ENCODE measurements at regions not wholly inside any gene's neighbourhood (a gene's known extent, or its start where the extent isn't known, plus 50 kb on each side); places are given as distances from the start of the nearest gene placed in this dataset.

DNA sequence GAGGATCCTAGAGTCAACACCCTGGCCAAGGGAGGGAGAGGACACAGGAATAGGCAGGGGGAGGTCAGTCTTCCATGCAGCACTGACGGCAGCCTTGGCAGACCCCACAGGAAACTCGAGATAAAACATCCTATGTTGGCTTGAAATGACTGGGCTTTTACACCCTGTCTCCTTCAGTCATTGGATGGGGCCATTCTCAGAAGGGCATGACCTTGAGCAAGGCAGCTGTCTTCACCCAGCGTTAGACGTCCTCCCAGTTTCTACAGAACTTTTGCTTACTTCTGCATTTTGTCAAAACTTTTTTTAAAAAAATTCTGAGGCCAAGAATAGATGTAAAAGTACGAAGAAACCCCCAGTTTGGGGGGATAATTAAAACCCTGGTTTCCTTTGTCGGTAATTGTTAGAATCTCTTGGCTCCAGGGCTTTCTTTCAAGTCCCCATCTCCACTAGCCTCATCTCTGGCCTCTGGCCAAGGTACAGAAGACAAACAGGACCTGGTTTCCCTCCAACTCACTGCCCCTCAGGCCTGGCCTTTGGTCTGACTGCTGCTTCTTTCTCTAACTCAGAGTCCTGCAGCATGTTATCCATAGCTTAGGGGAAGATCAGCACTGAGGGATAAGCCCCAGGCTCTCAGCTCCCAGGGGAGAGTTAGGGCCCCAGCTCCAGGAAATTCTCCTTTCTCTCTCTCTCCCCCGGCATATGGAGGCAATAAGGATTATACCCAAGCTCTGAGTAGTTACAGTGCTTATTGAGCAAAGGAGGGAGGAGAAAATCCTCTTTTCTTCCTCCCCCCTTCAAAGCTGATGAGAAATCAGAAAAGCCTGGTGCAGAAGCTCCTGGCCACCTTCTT lies 51.6 kb upstream of the KCND3 start:
- TF ChIP-seq, protein P1, sequence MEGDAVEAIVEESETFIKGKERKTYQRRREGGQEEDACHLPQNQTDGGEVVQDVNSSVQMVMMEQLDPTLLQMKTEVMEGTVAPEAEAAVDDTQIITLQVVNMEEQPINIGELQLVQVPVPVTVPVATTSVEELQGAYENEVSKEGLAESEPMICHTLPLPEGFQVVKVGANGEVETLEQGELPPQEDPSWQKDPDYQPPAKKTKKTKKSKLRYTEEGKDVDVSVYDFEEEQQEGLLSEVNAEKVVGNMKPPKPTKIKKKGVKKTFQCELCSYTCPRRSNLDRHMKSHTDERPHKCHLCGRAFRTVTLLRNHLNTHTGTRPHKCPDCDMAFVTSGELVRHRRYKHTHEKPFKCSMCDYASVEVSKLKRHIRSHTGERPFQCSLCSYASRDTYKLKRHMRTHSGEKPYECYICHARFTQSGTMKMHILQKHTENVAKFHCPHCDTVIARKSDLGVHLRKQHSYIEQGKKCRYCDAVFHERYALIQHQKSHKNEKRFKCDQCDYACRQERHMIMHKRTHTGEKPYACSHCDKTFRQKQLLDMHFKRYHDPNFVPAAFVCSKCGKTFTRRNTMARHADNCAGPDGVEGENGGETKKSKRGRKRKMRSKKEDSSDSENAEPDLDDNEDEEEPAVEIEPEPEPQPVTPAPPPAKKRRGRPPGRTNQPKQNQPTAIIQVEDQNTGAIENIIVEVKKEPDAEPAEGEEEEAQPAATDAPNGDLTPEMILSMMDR (conservative IDR thresholded peaks at IDR 0.05) = no peak
- H3K27ac Mint-ChIP-seq (ENCODE audit: unreplicated experiment) = no peak overlapping the region
- no peaks in the 10 kb centered on the region for H3K9me3 Mint-ChIP-seq
- no peak overlapping the region for H3K4me3 Mint-ChIP-seq
- no peaks in the 10 kb centered on the region for H3K36me3 Mint-ChIP-seq (ENCODE audit: low read depth)
- H3K4me1 Mint-ChIP-seq = no peaks in the 10 kb centered on the region
- H3K27me3 Mint-ChIP-seq (ENCODE audit: low read depth) = peaks cover 41% of the 10 kb centered on the region
- DNase-seq (ENCODE audit: low read depth, low spot score) = no peak

DNA sequence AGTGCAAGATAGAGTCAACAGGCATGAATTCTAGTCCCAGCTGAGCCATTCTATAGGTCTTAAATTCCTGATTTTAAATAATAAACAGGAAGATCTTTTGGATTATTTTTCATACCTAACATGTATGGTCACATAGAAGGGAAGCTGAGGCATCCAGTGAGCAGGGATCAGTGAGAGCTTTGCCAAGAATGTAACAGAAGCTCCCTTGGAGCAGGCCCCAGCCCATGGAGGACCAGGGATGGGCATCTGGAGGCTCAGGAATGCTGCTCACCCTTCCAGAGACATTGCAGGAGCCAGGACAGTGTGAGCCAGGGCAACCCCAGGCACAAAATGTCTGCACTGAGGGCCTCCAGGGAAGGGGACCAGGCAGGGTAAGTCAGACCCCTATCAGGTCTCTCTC lies 54.4 kb upstream of the KCND3 start:
- peaks cover 43% of the 10 kb centered on the region for H3K27me3 Mint-ChIP-seq (ENCODE audit: low read depth)
- no peaks in the 10 kb centered on the region for H3K4me1 Mint-ChIP-seq
- no peaks in the 10 kb centered on the region for H3K36me3 Mint-ChIP-seq (ENCODE audit: low read depth)
- H3K4me3 Mint-ChIP-seq = no peak overlapping the region
- DNase-seq (ENCODE audit: low read depth, low spot score) = no peak
- H3K27ac Mint-ChIP-seq (ENCODE audit: unreplicated experiment) = no peak overlapping the region
- TF ChIP-seq, protein P1 (conservative IDR thresholded peaks at IDR 0.05) = no peak
- H3K9me3 Mint-ChIP-seq = no peaks in the 10 kb centered on the region

DNA sequence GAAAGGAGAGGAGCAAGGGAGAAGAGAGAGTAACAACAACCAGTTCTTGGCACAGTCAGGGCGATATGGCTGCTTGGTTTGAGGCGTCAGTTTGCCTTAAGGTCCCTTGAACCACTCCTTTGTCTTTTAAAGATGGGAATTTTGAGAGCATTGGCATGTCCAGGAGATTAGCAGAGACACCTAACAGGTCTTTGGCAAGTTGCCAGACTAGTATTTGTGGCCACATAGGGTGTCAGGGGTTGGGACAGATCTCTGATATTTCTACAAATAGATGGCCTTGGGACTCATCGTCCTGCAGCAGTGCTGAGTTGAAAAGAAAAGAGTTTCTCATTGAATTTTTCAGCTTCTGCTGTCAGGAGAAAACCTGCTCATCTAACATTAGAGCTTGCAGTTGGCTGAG lies 55.3 kb upstream of the KCND3 start:
- no peaks in the 10 kb centered on the region for H3K36me3 Mint-ChIP-seq (ENCODE audit: low read depth)
- H3K9me3 Mint-ChIP-seq = no peaks in the 10 kb centered on the region
- no peak overlapping the region for H3K27ac Mint-ChIP-seq (ENCODE audit: unreplicated experiment)
- no peak overlapping the region for H3K4me3 Mint-ChIP-seq
- no peaks in the 10 kb centered on the region for H3K4me1 Mint-ChIP-seq
- TF ChIP-seq, protein P1 (conservative IDR thresholded peaks at IDR 0.05) = no peak
- no peak for DNase-seq (ENCODE audit: low read depth, low spot score)
- H3K27me3 Mint-ChIP-seq (ENCODE audit: low read depth) = peaks cover 43% of the 10 kb centered on the region

DNA sequence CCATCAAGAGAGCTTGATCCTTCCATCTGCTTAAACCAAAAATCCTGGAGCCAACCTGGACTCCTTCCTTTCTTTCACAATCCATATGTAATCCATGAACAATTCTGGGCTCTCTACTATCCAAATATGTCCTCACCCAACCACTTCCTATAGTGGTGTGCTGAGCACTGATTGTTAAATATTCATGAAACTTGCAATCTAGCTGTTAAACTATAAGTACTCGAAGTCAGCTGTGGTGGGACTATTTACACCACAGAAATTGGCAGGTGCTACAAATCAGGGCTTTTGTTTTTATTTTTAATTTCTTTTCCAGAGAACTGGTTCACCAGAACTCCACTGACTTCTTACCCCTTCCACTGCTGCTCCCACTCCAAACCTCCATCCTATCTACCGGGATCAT lies 57.2 kb upstream of the KCND3 start:
- H3K27me3 Mint-ChIP-seq (ENCODE audit: low read depth) = peaks cover 46% of the 10 kb centered on the region
- H3K4me1 Mint-ChIP-seq = no peaks in the 10 kb centered on the region
- H3K9me3 Mint-ChIP-seq = no peaks in the 10 kb centered on the region
- no peak overlapping the region for H3K27ac Mint-ChIP-seq (ENCODE audit: unreplicated experiment)
- no peak for DNase-seq (ENCODE audit: low read depth, low spot score)
- H3K36me3 Mint-ChIP-seq (ENCODE audit: low read depth) = no peaks in the 10 kb centered on the region
- H3K4me3 Mint-ChIP-seq = no peak overlapping the region
- TF ChIP-seq, protein P1 (conservative IDR thresholded peaks at IDR 0.05) = no peak

DNA sequence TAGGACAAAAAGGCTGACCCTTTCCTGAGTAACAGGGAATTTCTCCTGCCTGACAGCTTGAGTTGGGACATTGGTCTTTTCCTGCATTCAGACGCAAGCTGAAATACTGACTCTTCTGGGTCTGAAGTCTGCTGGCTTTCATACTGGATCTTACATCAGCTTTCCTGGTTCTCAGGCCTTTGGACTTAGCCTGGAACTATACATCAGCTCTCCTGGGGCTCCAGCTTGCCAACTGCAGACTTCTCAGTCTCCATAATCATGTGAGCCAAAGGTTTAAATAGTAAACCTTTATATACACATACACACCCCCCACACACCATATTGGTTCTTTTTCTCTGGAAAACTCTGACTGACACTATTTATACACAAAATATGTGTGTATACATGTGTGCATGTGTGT lies 59.0 kb upstream of the KCND3 start:
- Mint-ChIP-seq H3K36me3 (ENCODE audit: low read depth) (no peaks in the 10 kb centered on the region), H3K27me3 (ENCODE audit: low read depth) (peaks cover 41% of the 10 kb centered on the region), H3K4me3 (no peak overlapping the region), H3K9me3 (no peaks in the 10 kb centered on the region), H3K27ac (ENCODE audit: unreplicated experiment) (no peak overlapping the region), H3K4me1 (no peaks in the 10 kb centered on the region)
- no peak for DNase-seq (ENCODE audit: low read depth, low spot score)
- TF ChIP-seq, protein P1 (conservative IDR thresholded peaks at IDR 0.05) = no peak

Measured in neural crest cell (in vitro differentiated cells).